ENCODE measurements at regions not wholly inside any gene's neighbourhood (a gene's known extent, or its start where the extent isn't known, plus 50 kb on each side); places are given as distances from the start of the nearest gene placed in this dataset.

GRCh38 chr9:107938801-107939386, 449.3 kb upstream of the KLF4 start:
- TF ChIP-seq CTCF (conservative IDR thresholded peaks at IDR 0.05; ENCODE audit: low read length) (no peak), EZH2phosphoT487 (IDR thresholded peaks at IDR 0.05; ENCODE audit: borderline replicate concordance) (no peak)

Data from Loucy (cell line).